Activated naive CD4-positive, alpha-beta T cell treated with anti-CD3 and anti-CD28 coated beads, Interleukin-2, amount 50 U/mL, for 72 hours (primary cell): ENCODE measurements at regions not wholly inside any gene's neighbourhood (a gene's known extent, or its start where the extent isn't known, plus 50 kb on each side); places are given as distances from the start of the nearest gene placed in this dataset.

Source experiments
- ATAC-seq, 2 donors: fragments of 150-1000 bp; cut with Tn5 transposase; 2 replicates each; pipeline ENCODE4 v1.10.0; 2021; ENCODE audit warnings: mild to moderate bottlenecking in 2 of 2, moderate library complexity in 2 of 2
- DNase-seq, 2 donors: peaks; one replicate each; pipeline ENCODE4 v3.0.0; 2021 to 2022; ENCODE audit warnings: low spot score in 2 of 2
- H3K27ac Mint-ChIP-seq, 2 donors: one replicate each; pipeline ENCODE4 v1.8.0; 2022; ENCODE audit warnings: mild to moderate bottlenecking in 2 of 2, mixed read lengths in 2 of 2
- H3K36me3 Mint-ChIP-seq, 2 donors: one replicate each; pipeline ENCODE4 v1.8.0; 2022; ENCODE audit warnings: mixed read lengths in 2 of 2
- H3K9me3 Mint-ChIP-seq, 2 donors: one replicate each; pipeline ENCODE4 v1.8.0; 2022; ENCODE audit warnings: mixed read lengths in 2 of 2

- Mint-ChIP-seq H3K36me3 (peaks cover 0 to 12% of the 10 kb centered on the region in 2 donors), H3K27ac (no peak overlapping the region), H3K9me3 (peaks cover 0 to 25% of the 10 kb centered on the region in 2 donors)
- no peak for DNase-seq
- ATAC-seq = no peak
Measured at GRCh38 chr14:105806568-105806967, 280.2 kb downstream of the TMEM121 start.

GRCh38 chr14:105817971-105818711, 291.8 kb downstream of the TMEM121 start:
- Mint-ChIP-seq H3K9me3 (peaks cover 0 to 3% of the 10 kb centered on the region in 2 donors), H3K36me3 (no peaks in the 10 kb centered on the region), H3K27ac (no peak overlapping the region)
- DNase-seq (no peak), ATAC-seq (no peak)

- peaks cover 0 to 3% of the 10 kb centered on the region in 2 donors for H3K9me3 Mint-ChIP-seq
- no peaks in the 10 kb centered on the region for H3K36me3 Mint-ChIP-seq
- ATAC-seq = no peak
Measured at GRCh38 chr14:105818712-105819005, 292.3 kb downstream of the TMEM121 start.

GRCh38 chr14:105830171-105830570, 303.8 kb downstream of the TMEM121 start:
- H3K9me3 Mint-ChIP-seq = no peaks in the 10 kb centered on the region
- ATAC-seq (no peak), DNase-seq (no peak)
- no peak overlapping the region for H3K27ac Mint-ChIP-seq
- no peaks in the 10 kb centered on the region for H3K36me3 Mint-ChIP-seq

More at GRCh38 chr14:105818712-105819005, 292.3 kb downstream of the TMEM121 start:
- DNase-seq = no peak
- H3K27ac Mint-ChIP-seq = no peak overlapping the region

- Mint-ChIP-seq H3K9me3 (no peaks in the 10 kb centered on the region), H3K36me3 (no peaks in the 10 kb centered on the region)
Measured at GRCh38 chr14:105836160-105836559, 309.8 kb downstream of the TMEM121 start.

GRCh38 chr14:105836730-105837129, 310.3 kb downstream of the TMEM121 start:
- H3K27ac Mint-ChIP-seq = no peak overlapping the region
- no peak for ATAC-seq
- DNase-seq = no peak
- no peaks in the 10 kb centered on the region for H3K9me3 Mint-ChIP-seq
- no peaks in the 10 kb centered on the region for H3K36me3 Mint-ChIP-seq

More at GRCh38 chr14:105836160-105836559, 309.8 kb downstream of the TMEM121 start:
- no peak overlapping the region for H3K27ac Mint-ChIP-seq
- DNase-seq (no peak), ATAC-seq (no peak)

DNA sequence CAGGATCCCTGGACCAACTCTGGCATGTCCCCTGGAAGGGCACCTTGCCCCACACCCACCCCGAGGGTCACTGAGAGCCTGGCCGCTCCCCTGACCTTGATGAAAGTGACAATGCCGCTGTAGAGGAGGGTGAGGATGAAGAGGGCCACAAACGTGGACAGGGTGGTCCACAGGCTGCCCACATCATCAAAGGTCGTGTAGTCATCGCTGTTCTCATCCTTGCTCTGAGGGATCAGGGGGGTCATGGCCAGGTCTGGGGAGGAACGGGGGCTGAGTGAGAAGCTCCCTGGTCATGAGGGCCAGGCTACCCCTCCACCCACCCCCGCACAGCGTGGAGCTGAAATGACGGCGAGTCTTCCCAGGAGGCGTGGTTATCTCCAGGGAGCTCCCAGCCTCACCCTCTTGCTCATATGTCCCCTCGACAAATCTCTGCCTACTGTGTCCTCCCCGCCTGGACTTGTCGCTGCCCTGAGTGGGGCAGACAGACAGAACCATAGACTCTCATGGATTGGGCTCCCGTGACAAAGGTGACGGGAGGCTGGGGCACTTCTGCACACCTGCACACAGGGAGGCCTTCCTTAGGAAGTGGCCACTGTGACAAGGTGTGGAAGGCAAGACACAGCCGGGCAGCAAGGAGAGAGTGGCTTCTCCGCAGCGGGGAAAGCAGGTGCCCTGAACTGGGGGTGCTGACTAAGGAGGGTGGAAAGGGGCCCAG, 311.1 kb downstream of the TMEM121 start:
- Mint-ChIP-seq H3K36me3 (no peaks in the 10 kb centered on the region), H3K27ac (no peak overlapping the region), H3K9me3 (no peaks in the 10 kb centered on the region)
- ATAC-seq (no peak), DNase-seq (peak in 1 of 2 donors; percentile 39)

DNA sequence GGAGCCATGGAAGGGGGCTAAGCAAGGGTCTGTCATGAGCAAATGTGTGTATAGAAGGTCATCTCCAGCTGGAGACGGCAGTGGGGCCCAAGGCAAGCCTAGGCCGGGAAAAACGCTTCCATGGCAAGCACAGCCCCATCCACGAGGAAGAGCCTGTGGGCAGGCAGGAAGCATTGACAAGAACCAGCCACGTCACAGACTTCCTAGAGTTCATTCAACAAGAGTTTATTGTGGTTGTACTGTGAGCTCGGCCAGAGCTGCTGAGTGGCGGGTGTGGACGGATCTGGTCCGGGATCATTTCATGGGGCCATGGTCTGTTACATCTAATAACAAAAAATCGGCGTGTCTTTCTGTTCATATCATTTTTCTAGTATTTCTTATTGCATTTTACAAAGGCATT, 311.7 kb downstream of the TMEM121 start:
- no peak for ATAC-seq
- H3K36me3 Mint-ChIP-seq = no peaks in the 10 kb centered on the region
- H3K27ac Mint-ChIP-seq = peak overlapping the region in 1 of 2 donors; percentile 83
- H3K9me3 Mint-ChIP-seq = no peaks in the 10 kb centered on the region
- DNase-seq = no peak

- no peaks in the 10 kb centered on the region for H3K9me3 Mint-ChIP-seq
- DNase-seq (no peak), ATAC-seq (no peak)
- H3K27ac Mint-ChIP-seq = no peak overlapping the region
- no peaks in the 10 kb centered on the region for H3K36me3 Mint-ChIP-seq
Measured at GRCh38 chr14:105838591-105839424, 312.4 kb downstream of the TMEM121 start.

DNA sequence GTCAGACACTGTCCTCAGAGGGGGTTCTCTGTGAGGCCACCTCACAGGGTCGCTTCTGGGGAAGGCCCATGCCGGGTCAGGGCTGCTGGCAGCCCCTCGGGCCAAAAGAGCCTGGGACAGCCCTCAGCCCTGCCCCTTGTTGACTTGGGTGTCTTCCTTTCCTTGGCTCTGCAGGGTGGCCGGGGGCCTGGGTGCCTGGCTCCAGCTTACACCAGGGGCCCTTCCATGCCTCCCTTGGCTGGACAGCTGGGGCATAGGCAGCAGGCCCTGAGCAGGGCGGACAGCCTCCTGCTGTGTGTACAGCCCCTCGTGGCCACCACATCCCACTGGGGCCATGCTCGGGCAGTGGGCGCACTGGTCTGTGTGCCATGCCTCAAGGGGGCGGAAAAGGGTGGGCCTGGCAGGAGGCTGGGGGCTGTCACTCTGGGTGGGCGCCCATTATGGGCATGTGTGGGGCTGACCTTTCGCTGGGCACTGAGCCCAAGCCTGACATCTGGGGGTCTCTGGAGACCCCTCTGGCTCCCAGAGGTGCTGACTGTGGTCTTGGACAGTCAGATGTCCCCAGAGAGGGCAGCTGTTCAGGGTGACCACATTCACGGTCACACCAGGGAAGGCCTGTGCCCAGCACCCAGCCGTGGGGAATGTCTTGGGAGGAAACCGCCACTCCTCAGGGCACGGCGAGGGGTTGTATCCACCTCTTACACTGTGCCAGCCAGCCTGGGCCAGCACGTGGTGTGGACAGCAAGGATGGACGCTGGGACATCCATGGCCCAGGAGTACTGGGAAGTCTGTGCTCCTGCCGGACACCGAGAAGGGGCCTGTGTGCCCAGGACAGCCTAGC, 313.3 kb downstream of the TMEM121 start:
- no peak for ATAC-seq
- DNase-seq = peak in 1 of 2 donors; percentile 46
- H3K36me3 Mint-ChIP-seq = no peaks in the 10 kb centered on the region
- H3K9me3 Mint-ChIP-seq = no peaks in the 10 kb centered on the region
- no peak overlapping the region for H3K27ac Mint-ChIP-seq

- ATAC-seq (no peak), DNase-seq (no peak)
- no peaks in the 10 kb centered on the region for H3K9me3 Mint-ChIP-seq
- H3K36me3 Mint-ChIP-seq = no peaks in the 10 kb centered on the region
- no peak overlapping the region for H3K27ac Mint-ChIP-seq
Measured at GRCh38 chr14:105840266-105841021, 314.1 kb downstream of the TMEM121 start.

- Mint-ChIP-seq H3K36me3 (no peaks in the 10 kb centered on the region), H3K9me3 (no peaks in the 10 kb centered on the region), H3K27ac (no peak overlapping the region)
- ATAC-seq (no peak), DNase-seq (peak in 1 of 2 donors; percentile 51)
Measured at GRCh38 chr14:105841022-105842009, 314.9 kb downstream of the TMEM121 start.

DNA sequence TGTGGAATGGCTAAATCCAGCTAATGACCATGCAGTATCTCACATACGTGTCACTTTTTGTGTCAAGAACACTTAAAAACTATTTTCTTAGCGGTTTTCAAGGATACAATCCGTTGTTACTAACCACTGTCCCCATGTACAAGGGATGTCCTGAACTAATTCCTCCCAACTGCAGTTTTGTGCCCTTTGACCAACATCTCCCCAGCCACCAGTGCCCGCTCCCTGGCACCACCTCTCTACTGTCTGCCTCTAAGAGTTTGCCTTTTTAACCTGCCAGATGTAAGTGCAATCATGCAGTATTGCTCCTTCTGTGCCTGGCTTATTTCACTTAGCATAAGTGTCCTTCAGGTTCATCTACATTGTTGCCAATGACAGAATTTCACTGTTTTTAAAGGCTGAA, 315.7 kb downstream of the TMEM121 start:
- H3K36me3 Mint-ChIP-seq = no peaks in the 10 kb centered on the region
- DNase-seq = no peak
- no peak overlapping the region for H3K27ac Mint-ChIP-seq
- no peak for ATAC-seq
- no peaks in the 10 kb centered on the region for H3K9me3 Mint-ChIP-seq

DNA sequence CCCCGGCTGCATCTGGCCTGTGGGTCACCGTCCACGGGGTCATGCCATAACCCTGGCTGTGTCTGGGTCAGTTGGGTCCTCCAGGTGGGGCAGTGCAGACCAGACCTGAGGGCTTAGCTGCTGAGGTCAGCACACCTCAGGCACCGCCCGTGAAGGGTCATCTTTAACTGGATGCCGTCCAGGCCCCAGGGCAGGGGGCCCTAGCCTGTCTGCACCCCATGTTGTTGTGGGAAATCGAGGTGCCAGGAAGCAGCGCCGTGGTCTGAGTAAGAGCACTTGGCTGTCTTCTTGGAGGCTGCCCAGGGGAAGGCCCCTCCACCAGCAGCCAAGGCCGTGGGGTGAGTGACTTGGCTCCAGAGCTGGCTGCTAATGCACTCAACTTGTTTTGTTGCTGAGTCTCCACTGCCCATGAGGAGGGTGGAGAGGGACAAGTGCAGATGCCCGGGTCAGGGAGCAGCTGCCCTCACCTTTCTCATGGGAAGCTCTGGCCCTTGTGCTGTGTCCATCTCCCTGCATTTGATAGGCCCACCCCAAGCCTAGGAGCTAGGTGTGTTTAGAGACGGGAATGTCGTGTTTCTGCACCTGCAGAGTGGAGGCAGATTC, 317.2 kb downstream of the TMEM121 start:
- no peak for ATAC-seq
- H3K36me3 Mint-ChIP-seq = no peaks in the 10 kb centered on the region
- H3K27ac Mint-ChIP-seq = peak overlapping the region in 1 of 2 donors; percentile 70
- DNase-seq = peak in 1 of 2 donors; percentile 46
- no peaks in the 10 kb centered on the region for H3K9me3 Mint-ChIP-seq
